ENCODE measurements at regions not wholly inside any gene's neighbourhood (a gene's known extent, or its start where the extent isn't known, plus 50 kb on each side); places are given as distances from the start of the nearest gene placed in this dataset.
"Not testable (repeated sequence)": the region's sequence is repeated elsewhere in the genome, so short reads cannot be mapped to it uniquely, and the experiment has no call there.

DNA sequence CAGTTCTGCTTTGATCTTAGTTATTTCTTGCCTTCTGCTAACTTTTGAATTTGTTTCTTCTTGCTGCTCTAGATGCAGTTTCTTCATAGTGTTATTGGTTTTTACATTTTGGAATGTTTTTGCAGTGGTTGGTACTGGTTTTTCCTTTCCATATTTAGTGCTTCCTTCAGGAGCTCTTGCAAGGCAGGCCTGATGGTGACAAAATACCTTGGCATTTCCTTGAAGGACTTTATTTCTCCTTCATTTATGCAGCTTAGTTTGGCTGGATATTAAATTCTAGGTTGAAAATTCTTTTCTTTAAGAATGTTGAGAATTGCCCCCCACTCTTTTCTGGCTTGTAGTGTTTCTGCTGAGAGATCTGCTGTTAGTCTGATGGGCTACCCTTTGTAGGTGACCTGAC lies 1654.7 kb upstream of the SEL1L start:
- TF ChIP-seq, protein P1, sequence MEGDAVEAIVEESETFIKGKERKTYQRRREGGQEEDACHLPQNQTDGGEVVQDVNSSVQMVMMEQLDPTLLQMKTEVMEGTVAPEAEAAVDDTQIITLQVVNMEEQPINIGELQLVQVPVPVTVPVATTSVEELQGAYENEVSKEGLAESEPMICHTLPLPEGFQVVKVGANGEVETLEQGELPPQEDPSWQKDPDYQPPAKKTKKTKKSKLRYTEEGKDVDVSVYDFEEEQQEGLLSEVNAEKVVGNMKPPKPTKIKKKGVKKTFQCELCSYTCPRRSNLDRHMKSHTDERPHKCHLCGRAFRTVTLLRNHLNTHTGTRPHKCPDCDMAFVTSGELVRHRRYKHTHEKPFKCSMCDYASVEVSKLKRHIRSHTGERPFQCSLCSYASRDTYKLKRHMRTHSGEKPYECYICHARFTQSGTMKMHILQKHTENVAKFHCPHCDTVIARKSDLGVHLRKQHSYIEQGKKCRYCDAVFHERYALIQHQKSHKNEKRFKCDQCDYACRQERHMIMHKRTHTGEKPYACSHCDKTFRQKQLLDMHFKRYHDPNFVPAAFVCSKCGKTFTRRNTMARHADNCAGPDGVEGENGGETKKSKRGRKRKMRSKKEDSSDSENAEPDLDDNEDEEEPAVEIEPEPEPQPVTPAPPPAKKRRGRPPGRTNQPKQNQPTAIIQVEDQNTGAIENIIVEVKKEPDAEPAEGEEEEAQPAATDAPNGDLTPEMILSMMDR (conservative IDR thresholded peaks at IDR 0.05; ENCODE audit: low read length): not testable (repeated sequence)
- not testable (repeated sequence) for TF ChIP-seq EZH2phosphoT487 (IDR thresholded peaks at IDR 0.05; ENCODE audit: borderline replicate concordance, low read depth, low read length)

All from OCI-LY7 (cell line).